Thyroid gland (tissue), 4 donors: ENCODE measurements at regions not wholly inside any gene's neighbourhood (a gene's known extent, or its start where the extent isn't known, plus 50 kb on each side); places are given as distances from the start of the nearest gene placed in this dataset.

Experiments used
- DNase-seq, 2 donors: peaks; one replicate each; pipeline ENCODE4 v3.0.0-alpha.2; 2019
- H3K27ac ChIP-seq, 3 donors: fragments of 200-600 bp; sonication (generic); 1 replicate in 2 of 3; 2 replicates in 1 of 3; pipeline ENCODE4 v1.5.1; 2016 to 2019; ENCODE audit warnings: mild to moderate bottlenecking in 1 of 3, moderate library complexity in 1 of 3
- H3K27me3 ChIP-seq: fragments of 200-600 bp; sonication (generic); one replicate; pipeline ENCODE4 v1.5.1; 2019
- H3K36me3 ChIP-seq, 2 donors: fragments of 200-600 bp; sonication (generic); one replicate each; pipeline ENCODE4 v1.5.1; 2016 to 2019
- H3K4me1 ChIP-seq, 2 donors: fragments of 200-600 bp; sonication (generic); one replicate each; pipeline ENCODE4 v1.5.1; 2017 to 2019
- H3K4me3 ChIP-seq, 3 donors: fragments of 200-600 bp; sonication (generic); replicated peaks in 1 of 3; 1 replicate in 2 of 3; 2 replicates in 1 of 3; pipeline ENCODE4 v1.5.1; 2016; ENCODE audit warnings: mild to moderate bottlenecking in 1 of 3
- H3K9me3 ChIP-seq: fragments of 200-600 bp; sonication (generic); one replicate; pipeline ENCODE4 v1.5.1; 2017
- CTCF ChIP-seq, 6 experiments: fragments of 200-600 bp in 3 of 6; fragments of 450-650 bp in 3 of 6; sonication (generic) in 3 of 6; IDR thresholded peaks; one replicate each; pipeline ENCODE4 v1.5.1; 2016 to 2019; ENCODE audit warnings: antibody characterized with exemption in 6 of 6, mild to moderate bottlenecking in 2 of 6, inconsistent platforms in 1 of 6, moderate library complexity in 1 of 6
- POLR2A ChIP-seq, 2 donors: fragments of 450-650 bp; IDR thresholded peaks; one replicate each; pipeline ENCODE4 v1.6.1; 2017; ENCODE audit warnings: antibody characterized with exemption in 2 of 2, mild to moderate bottlenecking in 2 of 2, moderate library complexity in 1 of 2
- WGBS, 2 donors: methylation state at CpG; one replicate each; pipeline ENCODE4 v1.1.5; 2017; 5-methylcytosine and 5-hydroxymethylcytosine counted together
- intact Hi-C: fragments of 100-400 bp; cut with DNase I; formaldehyde crosslinking; loops from one replicate; pipeline ENCODE4 v1.15.1; 2023

GRCh38 chr4:133777661-133778060 lies 423.9 kb downstream of the PABPC4L start:
- Histone ChIP-seq H3K4me1 (no peaks in the 10 kb centered on the region), H3K27me3 (no peaks in the 10 kb centered on the region), H3K36me3 (no peaks in the 10 kb centered on the region), H3K27ac (no peak overlapping the region), H3K4me3 (no peak overlapping the region), H3K9me3 (no peaks in the 10 kb centered on the region)
- no peak for TF ChIP-seq CTCF (IDR thresholded peaks at IDR 0.05)
- TF ChIP-seq POLR2A (IDR thresholded peaks at IDR 0.05): no peak
- DNase-seq: no peak
- intact Hi-C loops: no loop called here
- WGBS, 2 donors: 72 to 78% methylated on average over 2 of the region's 2 CpGs

GRCh38 chr4:133776961-133777360 lies 424.6 kb downstream of the PABPC4L start:
- no peak overlapping the region for H3K4me3 ChIP-seq
- intact Hi-C loops: no loop called here
- H3K9me3 ChIP-seq: no peaks in the 10 kb centered on the region
- DNase-seq: no peak
- H3K27me3 ChIP-seq: no peaks in the 10 kb centered on the region
- WGBS, 2 donors: 96% methylated on average over 4 of the region's 4 CpGs
- H3K36me3 ChIP-seq: no peaks in the 10 kb centered on the region
- no peaks in the 10 kb centered on the region for H3K4me1 ChIP-seq
- no peak overlapping the region for H3K27ac ChIP-seq
- TF ChIP-seq POLR2A (IDR thresholded peaks at IDR 0.05) (no peak), CTCF (IDR thresholded peaks at IDR 0.05) (no peak)

- DNase-seq: no peak
- intact Hi-C loops: no loop called here
- Histone ChIP-seq H3K27ac (no peak overlapping the region), H3K27me3 (no peaks in the 10 kb centered on the region), H3K36me3 (no peaks in the 10 kb centered on the region), H3K4me1 (no peaks in the 10 kb centered on the region), H3K4me3 (no peak overlapping the region), H3K9me3 (no peaks in the 10 kb centered on the region)
- TF ChIP-seq CTCF (IDR thresholded peaks at IDR 0.05): no peak
- TF ChIP-seq POLR2A (IDR thresholded peaks at IDR 0.05): no peak
- WGBS, 2 donors: 93 to 95% methylated on average over 2 of the region's 2 CpGs
Observed at GRCh38 chr4:133776503-133776902, 425.1 kb downstream of the PABPC4L start.

- no peak for TF ChIP-seq CTCF (IDR thresholded peaks at IDR 0.05)
- TF ChIP-seq POLR2A (IDR thresholded peaks at IDR 0.05): no peak
- Histone ChIP-seq H3K4me1 (no peaks in the 10 kb centered on the region), H3K27ac (no peak overlapping the region), H3K27me3 (no peaks in the 10 kb centered on the region), H3K36me3 (no peaks in the 10 kb centered on the region), H3K9me3 (no peaks in the 10 kb centered on the region), H3K4me3 (no peak overlapping the region)
- DNase-seq: no peak
- intact Hi-C loops: no loop called here
Observed at GRCh38 chr4:133775881-133776280, 425.7 kb downstream of the PABPC4L start.

- 55 to 92% methylated on average over 1 of the region's 1 CpG for WGBS, 2 donors
- Histone ChIP-seq H3K27ac (no peak overlapping the region), H3K9me3 (no peaks in the 10 kb centered on the region), H3K27me3 (no peaks in the 10 kb centered on the region), H3K36me3 (no peaks in the 10 kb centered on the region), H3K4me3 (no peak overlapping the region), H3K4me1 (no peaks in the 10 kb centered on the region)
- intact Hi-C loops: no loop called here
- no peak for DNase-seq
- TF ChIP-seq POLR2A (IDR thresholded peaks at IDR 0.05) (no peak), CTCF (IDR thresholded peaks at IDR 0.05) (no peak)
Observed at GRCh38 chr4:133775469-133775868, 426.1 kb downstream of the PABPC4L start.
